ENCODE measurements at regions not wholly inside any gene's neighbourhood (a gene's known extent, or its start where the extent isn't known, plus 50 kb on each side); places are given as distances from the start of the nearest gene placed in this dataset.
"Not testable (repeated sequence)": the region's sequence is repeated elsewhere in the genome, so short reads cannot be mapped to it uniquely, and the experiment has no call there.

DNA sequence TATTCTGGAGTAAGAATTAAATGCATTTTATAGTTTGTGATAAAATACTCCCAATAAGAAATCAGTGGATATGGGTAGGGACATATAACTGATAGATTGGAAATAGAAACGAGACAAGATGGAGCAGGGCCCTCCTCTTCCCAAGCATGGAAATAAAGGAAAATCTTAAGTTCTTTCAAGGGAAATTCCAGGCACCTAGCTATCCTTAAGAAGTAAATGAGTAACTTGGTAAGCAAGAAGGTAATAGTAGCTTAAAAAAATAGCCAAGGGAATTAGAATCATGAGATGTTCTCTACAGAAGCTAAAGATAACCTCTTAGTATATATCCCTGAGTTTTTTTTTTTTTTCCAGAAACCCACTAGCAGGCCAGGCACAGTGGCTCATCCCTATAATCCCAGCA is 105.5 kb upstream of the FAM3C start:
- Histone ChIP-seq H3K9me3 (ENCODE audit: control insufficient read depth, insufficient read depth, low read length) (peaks cover 4% of the 10 kb centered on the region), H3K36me3 (ENCODE audit: control insufficient read depth, insufficient read depth, low read length) (no peaks in the 10 kb centered on the region), H3K4me1 (ENCODE audit: control insufficient read depth, insufficient read depth, low read length) (no peaks in the 10 kb centered on the region), H3K4me3 (ENCODE audit: low read length) (no peak overlapping the region), H3K27ac (ENCODE audit: low read length) (no peak overlapping the region), H3K27me3 (ENCODE audit: control insufficient read depth, insufficient read depth, low read length) (no peaks in the 10 kb centered on the region)
- WGBS (ENCODE audit: insufficient coverage, insufficient read length) = no CpG with 5 or more reads among the region's 1 CpG
- DNase-seq (ENCODE audit: low read depth, low spot score) = no peak

DNA sequence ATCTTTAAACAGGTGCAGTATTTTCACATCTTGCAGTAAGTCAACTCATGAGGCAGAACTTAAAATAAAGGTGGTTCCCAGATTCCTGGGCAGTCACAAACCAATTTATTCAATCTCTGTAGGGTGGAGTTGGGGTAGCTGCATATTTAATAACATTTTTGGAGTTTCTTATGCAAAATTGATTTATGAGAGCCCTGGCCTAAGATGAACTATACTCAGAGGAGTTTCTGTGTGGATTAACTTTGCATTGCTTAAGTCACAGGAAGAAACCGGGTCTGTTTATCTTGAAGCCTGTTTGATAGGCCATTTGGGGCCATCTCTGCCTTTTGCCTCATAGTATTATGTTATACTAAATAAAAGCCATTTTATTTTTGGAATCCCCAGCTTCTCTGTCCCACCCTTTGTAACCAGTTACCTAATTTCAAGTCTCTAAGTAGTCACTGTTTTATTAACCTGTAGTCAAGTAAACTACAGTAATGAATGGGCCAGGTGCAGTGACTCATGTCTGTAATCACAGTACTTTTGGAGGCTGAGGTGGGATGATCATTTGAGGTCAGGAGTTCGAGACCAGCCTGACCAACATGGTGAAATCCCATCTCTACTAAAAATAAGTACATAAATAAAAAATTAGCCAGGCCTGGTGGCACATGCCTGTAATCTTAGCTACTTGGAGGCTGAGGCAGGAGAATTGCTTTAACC is 104.4 kb upstream of the FAM3C start:
- no peak for DNase-seq (ENCODE audit: low read depth, low spot score)
- Histone ChIP-seq H3K4me3 (ENCODE audit: low read length) (no peak overlapping the region), H3K36me3 (ENCODE audit: control insufficient read depth, insufficient read depth, low read length) (no peaks in the 10 kb centered on the region), H3K27me3 (ENCODE audit: control insufficient read depth, insufficient read depth, low read length) (no peaks in the 10 kb centered on the region), H3K9me3 (ENCODE audit: control insufficient read depth, insufficient read depth, low read length) (peaks cover 2% of the 10 kb centered on the region), H3K27ac (ENCODE audit: low read length) (no peak overlapping the region), H3K4me1 (ENCODE audit: control insufficient read depth, insufficient read depth, low read length) (no peaks in the 10 kb centered on the region)
- WGBS (ENCODE audit: insufficient coverage, insufficient read length) = no CpG with 5 or more reads among the region's 2 CpGs

DNA sequence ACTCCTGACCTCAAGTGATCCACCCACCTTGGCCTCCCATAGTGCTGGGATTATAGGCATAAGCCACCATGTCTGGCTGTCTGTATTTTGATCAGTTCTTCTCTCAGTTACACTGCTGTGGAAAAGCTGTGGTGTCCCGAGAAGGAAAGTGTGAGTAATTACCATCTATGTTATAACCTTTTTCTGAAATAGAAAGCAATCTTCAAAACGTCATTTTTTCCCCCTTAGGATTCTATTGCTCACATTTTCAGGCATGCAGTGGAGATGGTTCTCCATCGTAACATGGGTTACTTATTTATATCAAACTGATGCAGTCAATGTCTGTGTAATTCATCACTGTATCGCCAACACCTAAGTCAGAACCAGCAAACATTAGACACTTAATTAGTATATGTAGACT is 103.5 kb upstream of the FAM3C start:
- no peak for DNase-seq (ENCODE audit: low read depth, low spot score)
- Histone ChIP-seq H3K4me1 (ENCODE audit: control insufficient read depth, insufficient read depth, low read length) (no peaks in the 10 kb centered on the region), H3K27ac (ENCODE audit: low read length) (no peak overlapping the region), H3K36me3 (ENCODE audit: control insufficient read depth, insufficient read depth, low read length) (no peaks in the 10 kb centered on the region), H3K4me3 (ENCODE audit: low read length) (no peak overlapping the region), H3K27me3 (ENCODE audit: control insufficient read depth, insufficient read depth, low read length) (no peaks in the 10 kb centered on the region), H3K9me3 (ENCODE audit: control insufficient read depth, insufficient read depth, low read length) (no peaks in the 10 kb centered on the region)
- no CpG with 5 or more reads among the region's 4 CpGs for WGBS (ENCODE audit: insufficient coverage, insufficient read length)

DNA sequence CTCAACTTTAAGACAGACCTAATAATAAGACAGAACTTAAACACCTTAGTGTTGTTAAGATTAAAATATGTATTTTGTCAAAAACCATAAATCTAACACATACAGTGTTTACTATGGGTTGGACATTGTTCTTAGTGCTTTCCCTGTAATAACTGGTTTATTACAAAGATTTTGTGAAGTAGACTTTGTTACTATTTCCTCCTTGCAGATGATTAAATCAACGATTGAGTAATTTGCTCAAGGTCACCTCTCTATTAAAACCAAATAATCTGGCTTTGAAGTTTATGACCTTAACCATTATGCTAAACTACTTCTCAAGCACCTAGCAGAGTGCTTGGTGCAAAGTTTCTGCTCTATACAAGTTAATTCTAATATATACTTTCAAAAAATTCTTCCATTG is 102.7 kb upstream of the FAM3C start:
- H3K9me3 ChIP-seq (ENCODE audit: control insufficient read depth, insufficient read depth, low read length) = no peaks in the 10 kb centered on the region
- DNase-seq (ENCODE audit: low read depth, low spot score) = no peak
- H3K27ac ChIP-seq (ENCODE audit: low read length) = no peak overlapping the region
- no peaks in the 10 kb centered on the region for H3K27me3 ChIP-seq (ENCODE audit: control insufficient read depth, insufficient read depth, low read length)
- H3K4me1 ChIP-seq (ENCODE audit: control insufficient read depth, insufficient read depth, low read length) = no peaks in the 10 kb centered on the region
- H3K36me3 ChIP-seq (ENCODE audit: control insufficient read depth, insufficient read depth, low read length) = no peaks in the 10 kb centered on the region
- no peak overlapping the region for H3K4me3 ChIP-seq (ENCODE audit: low read length)
- WGBS (ENCODE audit: insufficient coverage, insufficient read length) = no CpG with 5 or more reads among the region's 1 CpG

DNA sequence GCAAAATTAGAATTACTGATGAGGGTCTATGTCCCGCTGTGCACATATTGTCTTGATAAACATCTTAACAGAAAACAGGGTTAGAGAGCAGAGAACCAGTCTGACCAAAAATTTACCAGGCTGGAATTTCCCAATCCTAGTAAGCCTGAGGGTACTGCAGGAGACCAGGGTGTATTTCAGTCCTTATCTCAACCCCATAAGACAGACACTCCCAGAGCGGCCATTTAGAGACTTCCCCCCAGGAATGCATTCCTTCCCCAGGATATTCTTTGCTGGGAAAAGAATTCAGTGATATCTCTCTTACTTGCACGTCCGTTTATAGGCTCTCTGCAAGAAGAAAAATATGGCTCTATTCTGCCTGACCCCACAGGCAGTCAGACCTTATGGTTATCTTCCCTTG is 101.4 kb upstream of the FAM3C start:
- H3K9me3 ChIP-seq (ENCODE audit: control insufficient read depth, insufficient read depth, low read length); H3K27ac ChIP-seq (ENCODE audit: low read length); H3K4me3 ChIP-seq (ENCODE audit: low read length); H3K4me1 ChIP-seq (ENCODE audit: control insufficient read depth, insufficient read depth, low read length); H3K36me3 ChIP-seq (ENCODE audit: control insufficient read depth, insufficient read depth, low read length); H3K27me3 ChIP-seq (ENCODE audit: control insufficient read depth, insufficient read depth, low read length); DNase-seq (ENCODE audit: low read depth, low spot score): not testable (repeated sequence)
- no CpG with 5 or more reads among the region's 4 CpGs for WGBS (ENCODE audit: insufficient coverage, insufficient read length)

DNA sequence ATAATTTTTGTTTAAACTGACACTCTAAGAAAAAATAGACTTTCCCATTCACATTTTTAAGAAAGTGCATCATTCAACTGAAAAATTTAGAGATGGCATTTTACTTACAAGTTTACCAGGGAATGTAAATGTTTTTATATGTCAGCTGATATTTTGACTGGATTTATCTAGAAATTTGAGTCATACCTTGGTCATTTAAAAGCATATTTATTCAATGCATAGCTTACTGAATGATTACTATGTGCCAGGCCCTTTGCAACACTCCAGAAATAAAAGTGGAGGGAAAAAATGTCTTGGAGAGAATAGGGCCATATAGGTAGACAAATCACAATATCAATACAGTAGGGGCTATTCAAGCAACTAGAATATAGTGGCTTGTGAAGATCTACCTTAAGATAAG is 98.4 kb upstream of the FAM3C start:
- no peaks in the 10 kb centered on the region for H3K36me3 ChIP-seq (ENCODE audit: control insufficient read depth, insufficient read depth, low read length)
- no peaks in the 10 kb centered on the region for H3K9me3 ChIP-seq (ENCODE audit: control insufficient read depth, insufficient read depth, low read length)
- H3K27me3 ChIP-seq (ENCODE audit: control insufficient read depth, insufficient read depth, low read length) = no peaks in the 10 kb centered on the region

DNA sequence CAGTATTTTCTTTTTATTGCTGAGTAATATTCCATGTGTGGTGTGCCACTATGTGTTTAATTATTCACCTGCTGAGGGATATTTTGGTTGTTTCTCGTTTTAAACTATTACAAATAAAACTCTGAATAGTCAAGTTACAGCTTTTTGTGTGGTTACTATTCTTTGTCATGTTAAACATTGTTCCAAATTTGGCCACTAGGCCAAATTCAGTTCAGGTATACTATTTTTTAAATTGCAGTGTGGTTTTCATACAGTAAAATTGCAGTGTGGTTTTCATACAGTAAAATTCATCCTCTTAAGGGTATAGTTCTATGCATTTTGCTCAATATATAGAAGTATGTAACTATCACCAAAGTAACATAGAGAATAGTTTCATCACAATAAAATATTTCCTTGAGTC is 97.4 kb upstream of the FAM3C start:
- Histone ChIP-seq H3K4me1 (ENCODE audit: control insufficient read depth, insufficient read depth, low read length) (no peaks in the 10 kb centered on the region; the same call in 1 of the 2 replicates), H3K27me3 (ENCODE audit: control insufficient read depth, insufficient read depth, low read length) (no peaks in the 10 kb centered on the region), H3K36me3 (ENCODE audit: control insufficient read depth, insufficient read depth, low read length) (no peaks in the 10 kb centered on the region), H3K27ac (ENCODE audit: low read length) (no peak overlapping the region), H3K4me3 (ENCODE audit: low read length) (no peak overlapping the region), H3K9me3 (ENCODE audit: control insufficient read depth, insufficient read depth, low read length) (no peaks in the 10 kb centered on the region)
- no CpG with 5 or more reads among the region's 1 CpG for WGBS (ENCODE audit: insufficient coverage, insufficient read length)
- no peak for DNase-seq (ENCODE audit: low read depth, low spot score)

More for the DNA sequence above, 98.4 kb upstream of the FAM3C start:
- Histone ChIP-seq H3K4me3 (ENCODE audit: low read length) (no peak overlapping the region), H3K27ac (ENCODE audit: low read length) (no peak overlapping the region), H3K4me1 (ENCODE audit: control insufficient read depth, insufficient read depth, low read length) (no peaks in the 10 kb centered on the region; the same call in 1 of the 2 replicates)
- no peak for DNase-seq (ENCODE audit: low read depth, low spot score)

DNA sequence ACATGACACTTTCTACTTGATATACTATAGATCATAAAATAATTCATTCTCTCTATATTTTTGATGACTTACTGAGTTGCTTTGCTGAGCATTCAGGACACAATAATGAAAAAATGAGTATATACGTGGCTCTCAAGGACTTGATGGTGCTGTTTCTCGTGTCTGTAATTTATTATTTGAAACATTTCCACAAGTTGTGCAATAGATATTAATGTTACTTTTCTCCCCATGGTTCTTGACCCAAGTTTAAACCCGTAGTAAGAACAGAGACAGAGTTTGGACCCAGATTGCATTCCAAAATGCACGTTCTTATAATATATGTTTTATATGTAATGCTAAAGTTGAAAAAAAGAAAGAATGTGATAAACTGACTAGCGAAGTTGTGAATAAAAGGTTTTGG is 94.2 kb upstream of the FAM3C start:
- Histone ChIP-seq H3K4me3 (ENCODE audit: low read length) (no peak overlapping the region), H3K9me3 (ENCODE audit: control insufficient read depth, insufficient read depth, low read length) (no peaks in the 10 kb centered on the region), H3K27ac (ENCODE audit: low read length) (no peak overlapping the region), H3K36me3 (ENCODE audit: control insufficient read depth, insufficient read depth, low read length) (no peaks in the 10 kb centered on the region), H3K4me1 (ENCODE audit: control insufficient read depth, insufficient read depth, low read length) (no peaks in the 10 kb centered on the region; the same call in 1 of the 2 replicates), H3K27me3 (ENCODE audit: control insufficient read depth, insufficient read depth, low read length) (no peaks in the 10 kb centered on the region)
- DNase-seq (ENCODE audit: low read depth, low spot score) = no peak
- 100% methylated on average over 1 of the region's 5 CpGs for WGBS (ENCODE audit: insufficient coverage, insufficient read length)

DNA sequence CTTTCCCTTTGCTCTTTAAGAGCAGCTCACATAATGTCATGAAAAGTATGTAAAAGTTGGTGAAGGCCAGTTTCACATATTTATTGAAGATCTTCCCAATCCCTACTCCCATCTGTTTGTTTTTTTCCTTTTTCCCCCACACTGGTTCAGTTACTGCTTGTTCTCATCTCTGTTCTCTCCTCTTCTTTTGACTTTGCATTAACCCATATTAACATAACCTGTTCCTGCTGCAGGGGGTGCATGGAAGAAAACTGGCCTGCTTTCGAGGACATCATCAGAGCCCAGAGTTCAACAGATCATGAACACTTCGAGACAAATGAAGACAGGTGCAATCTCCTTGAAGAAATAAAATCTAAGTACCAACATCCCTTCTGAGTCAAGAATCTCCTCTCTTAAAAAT is 93.3 kb upstream of the FAM3C start:
- no peak overlapping the region for H3K27ac ChIP-seq (ENCODE audit: low read length)
- no peaks in the 10 kb centered on the region for H3K27me3 ChIP-seq (ENCODE audit: control insufficient read depth, insufficient read depth, low read length)
- no peaks in the 10 kb centered on the region for H3K36me3 ChIP-seq (ENCODE audit: control insufficient read depth, insufficient read depth, low read length)
- H3K4me3 ChIP-seq (ENCODE audit: low read length) = no peak overlapping the region
- no peak for DNase-seq (ENCODE audit: low read depth, low spot score)
- H3K4me1 ChIP-seq (ENCODE audit: control insufficient read depth, insufficient read depth, low read length) = no peaks in the 10 kb centered on the region; the same call in 1 of the 2 replicates
- H3K9me3 ChIP-seq (ENCODE audit: control insufficient read depth, insufficient read depth, low read length) = no peaks in the 10 kb centered on the region
- WGBS (ENCODE audit: insufficient coverage, insufficient read length) = no CpG with 5 or more reads among the region's 2 CpGs

DNA sequence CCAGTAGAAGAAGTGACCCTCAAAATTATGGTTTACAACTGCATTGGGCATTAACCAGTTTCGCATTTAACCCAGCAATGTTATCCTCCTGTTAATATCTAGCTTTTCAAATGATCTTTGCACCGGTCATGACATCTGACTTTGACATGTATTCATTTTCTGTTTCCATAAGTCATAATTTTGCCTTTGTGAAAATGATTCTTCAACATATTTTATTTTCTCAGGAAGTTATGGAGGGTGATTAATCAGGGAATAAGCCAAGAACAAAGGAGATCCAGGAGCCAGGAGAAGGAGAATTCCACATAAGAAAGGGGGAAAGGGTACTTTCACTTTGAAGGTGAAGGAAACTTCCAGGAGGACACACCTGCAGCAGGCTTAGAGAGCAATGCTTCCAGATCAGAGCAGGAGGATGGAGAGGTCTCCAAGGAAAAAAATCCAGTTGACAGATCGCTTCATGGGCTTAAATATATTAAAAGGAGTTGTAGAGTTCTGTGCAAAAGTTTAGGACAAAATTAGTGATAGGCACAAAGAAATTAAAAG is 92.1 kb upstream of the FAM3C start:
- H3K27ac ChIP-seq (ENCODE audit: low read length) = no peak overlapping the region
- no peaks in the 10 kb centered on the region; the same call in 1 of the 2 replicates for H3K4me1 ChIP-seq (ENCODE audit: control insufficient read depth, insufficient read depth, low read length)
- H3K27me3 ChIP-seq (ENCODE audit: control insufficient read depth, insufficient read depth, low read length) = no peaks in the 10 kb centered on the region
- whole genome bisulfite sequencing (ENCODE audit: insufficient coverage, insufficient read length) = no CpG with 5 or more reads among the region's 3 CpGs
- no peaks in the 10 kb centered on the region for H3K9me3 ChIP-seq (ENCODE audit: control insufficient read depth, insufficient read depth, low read length)
- no peaks in the 10 kb centered on the region for H3K36me3 ChIP-seq (ENCODE audit: control insufficient read depth, insufficient read depth, low read length)
- no peak overlapping the region for H3K4me3 ChIP-seq (ENCODE audit: low read length)
- DNase-seq (ENCODE audit: low read depth, low spot score) = no peak

DNA sequence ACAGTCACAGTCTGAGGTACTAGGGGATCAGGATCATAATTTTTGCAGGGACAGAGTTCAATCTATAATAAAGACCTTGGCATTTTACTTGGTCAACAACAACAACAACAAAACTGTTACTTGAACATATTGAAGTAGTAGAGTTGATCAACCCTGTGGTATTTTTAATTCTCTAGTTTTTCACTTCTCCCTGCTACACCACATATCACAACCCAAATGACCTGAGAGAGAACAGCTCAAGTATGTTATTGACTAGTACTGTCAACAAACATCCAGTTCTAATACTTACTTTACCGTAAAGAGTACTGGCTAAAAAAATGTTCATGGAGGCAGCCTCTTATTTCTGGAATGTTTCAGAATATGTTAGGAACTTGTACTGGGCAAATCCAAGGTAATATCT is 90.5 kb upstream of the FAM3C start:
- Histone ChIP-seq H3K36me3 (ENCODE audit: control insufficient read depth, insufficient read depth, low read length) (no peaks in the 10 kb centered on the region), H3K27ac (ENCODE audit: low read length) (no peak overlapping the region), H3K4me1 (ENCODE audit: control insufficient read depth, insufficient read depth, low read length) (no peaks in the 10 kb centered on the region; the same call in 1 of the 2 replicates), H3K9me3 (ENCODE audit: control insufficient read depth, insufficient read depth, low read length) (no peaks in the 10 kb centered on the region), H3K4me3 (ENCODE audit: low read length) (no peak overlapping the region), H3K27me3 (ENCODE audit: control insufficient read depth, insufficient read depth, low read length) (no peaks in the 10 kb centered on the region)
- no peak for DNase-seq (ENCODE audit: low read depth, low spot score)
- WGBS (ENCODE audit: insufficient coverage, insufficient read length) = no CpG with 5 or more reads among the region's 1 CpG

Measured in iPS DF 6.9 (cell line).